RWPE1 (cell line): ENCODE measurements at regions not wholly inside any gene's neighbourhood (a gene's known extent, or its start where the extent isn't known, plus 50 kb on each side); places are given as distances from the start of the nearest gene placed in this dataset.

Source experiments
- CTCF ChIA-PET: fragments of 350-600 bp; sonication (Branson Sonifier 250); formaldehyde crosslinking; extraction: SDS; loops from one replicate; lab custom pipeline; 2021; lab: Yijun Ruan, JAX
- POLR2A ChIA-PET: fragments of 400-600 bp; formaldehyde crosslinking; extraction: SDS; loops from one replicate; lab custom pipeline; 2020; ENCODE audit warnings: antibody characterized with exemption; ENCODE audit not compliant: low non-redundant PET; lab: Yijun Ruan, JAX
- DNase-seq: peaks from one replicate; pipeline ENCODE4 v3.0.0; 2012; ENCODE audit warnings: low spot score
- H3K27ac ChIP-seq: fragments of 450-650 bp; 2 replicates; pipeline ENCODE4 v1.5.1; 2017
- TF ChIP-seq, protein P1 (sequence below): fragments of 450-650 bp; conservative IDR thresholded peaks from 2 replicates; pipeline ENCODE4 v1.5.1; 2017; ENCODE audit warnings: low read depth, mild to moderate bottlenecking

DNA sequence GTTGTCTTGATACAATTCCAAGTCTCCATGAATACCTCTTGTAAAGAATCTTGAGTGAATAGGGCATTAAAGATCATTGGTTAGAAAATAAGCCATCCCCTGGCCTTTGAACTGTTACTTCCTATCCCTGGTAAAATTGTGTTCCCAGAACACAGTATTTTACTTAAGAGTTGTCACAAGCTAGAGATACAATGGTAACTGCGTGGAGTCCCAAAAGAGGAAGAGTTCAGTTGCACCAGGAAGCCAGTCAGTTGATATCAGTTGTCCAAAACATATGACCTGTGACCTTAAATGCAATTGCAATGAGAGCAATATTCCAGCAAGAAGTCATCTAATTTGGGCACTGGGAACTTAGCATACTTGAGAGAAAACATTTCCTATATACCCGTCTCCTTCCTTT lies 117.3 kb downstream of the NEDD1 start:
- TF ChIP-seq, protein P1, sequence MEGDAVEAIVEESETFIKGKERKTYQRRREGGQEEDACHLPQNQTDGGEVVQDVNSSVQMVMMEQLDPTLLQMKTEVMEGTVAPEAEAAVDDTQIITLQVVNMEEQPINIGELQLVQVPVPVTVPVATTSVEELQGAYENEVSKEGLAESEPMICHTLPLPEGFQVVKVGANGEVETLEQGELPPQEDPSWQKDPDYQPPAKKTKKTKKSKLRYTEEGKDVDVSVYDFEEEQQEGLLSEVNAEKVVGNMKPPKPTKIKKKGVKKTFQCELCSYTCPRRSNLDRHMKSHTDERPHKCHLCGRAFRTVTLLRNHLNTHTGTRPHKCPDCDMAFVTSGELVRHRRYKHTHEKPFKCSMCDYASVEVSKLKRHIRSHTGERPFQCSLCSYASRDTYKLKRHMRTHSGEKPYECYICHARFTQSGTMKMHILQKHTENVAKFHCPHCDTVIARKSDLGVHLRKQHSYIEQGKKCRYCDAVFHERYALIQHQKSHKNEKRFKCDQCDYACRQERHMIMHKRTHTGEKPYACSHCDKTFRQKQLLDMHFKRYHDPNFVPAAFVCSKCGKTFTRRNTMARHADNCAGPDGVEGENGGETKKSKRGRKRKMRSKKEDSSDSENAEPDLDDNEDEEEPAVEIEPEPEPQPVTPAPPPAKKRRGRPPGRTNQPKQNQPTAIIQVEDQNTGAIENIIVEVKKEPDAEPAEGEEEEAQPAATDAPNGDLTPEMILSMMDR, result no peak
- ChIA-PET CTCF (no interaction called here), POLR2A (no interaction called here)
- no peak overlapping the region for H3K27ac ChIP-seq
- no peak for DNase-seq

DNA sequence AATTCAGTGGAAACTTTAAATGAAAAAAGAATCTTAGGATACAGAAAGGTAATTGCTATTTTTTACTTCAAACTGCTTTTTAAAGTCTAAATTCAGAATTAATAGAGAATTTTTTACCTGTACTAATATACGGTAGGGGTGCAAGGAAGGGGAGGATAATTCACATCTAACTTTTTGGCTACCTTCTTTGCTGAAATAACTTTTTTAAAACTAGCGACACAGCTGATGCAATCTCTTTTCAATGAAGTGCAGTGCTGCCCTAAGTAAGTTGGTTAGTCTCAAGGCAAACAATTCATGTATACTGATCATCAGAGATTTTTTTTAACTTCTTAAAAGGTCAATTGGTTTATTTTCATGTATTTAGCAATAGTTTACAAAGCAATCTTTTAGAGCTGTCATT lies 119.8 kb downstream of the NEDD1 start:
- TF ChIP-seq, protein P1, result no peak
- POLR2A ChIA-PET, result no interaction called here
- no peak overlapping the region for H3K27ac ChIP-seq
- DNase-seq, result no peak
- CTCF ChIA-PET, result no interaction called here

DNA sequence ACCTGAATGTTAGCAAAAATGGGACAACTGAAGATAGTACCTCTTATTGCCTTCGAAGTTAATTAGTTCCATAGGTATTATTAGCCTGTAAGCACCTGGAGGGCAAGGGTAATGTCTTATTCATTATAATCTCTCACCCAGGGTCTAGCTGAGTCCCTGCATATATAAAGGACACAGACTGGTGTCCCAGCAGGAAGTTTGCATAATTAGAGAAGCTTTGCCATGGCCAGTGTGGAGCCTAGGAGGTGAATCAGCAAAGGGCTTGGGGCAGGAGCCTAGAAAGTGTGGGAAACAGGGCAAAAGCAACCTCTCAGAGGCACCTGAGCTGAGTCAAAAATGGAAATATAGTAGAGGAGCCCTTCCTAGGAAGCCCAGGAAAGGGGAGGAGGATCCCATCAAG lies 120.4 kb downstream of the NEDD1 start:
- H3K27ac ChIP-seq, result no peak overlapping the region
- ChIA-PET CTCF (no interaction called here), POLR2A (no interaction called here)

DNA sequence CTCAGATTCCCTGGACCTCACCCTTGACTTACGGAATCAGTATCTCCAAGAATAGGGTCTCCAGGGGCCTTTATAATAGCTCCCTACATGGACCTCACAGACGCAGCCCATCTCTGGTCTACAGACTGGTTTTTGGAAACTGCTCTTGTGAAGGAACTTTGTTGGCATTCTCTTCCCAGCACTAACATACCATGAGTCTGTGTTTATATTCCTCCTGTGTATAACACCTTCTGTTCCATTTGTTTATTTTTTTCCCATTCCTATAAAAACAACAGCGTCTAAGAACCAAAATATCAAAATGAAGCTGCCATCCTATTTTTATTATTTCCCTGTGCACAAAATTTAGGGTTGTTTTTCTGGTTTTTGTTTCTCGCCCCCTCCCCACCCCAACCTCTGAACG lies 131.1 kb downstream of the NEDD1 start:
- no peak overlapping the region for H3K27ac ChIP-seq
- DNase-seq, result no peak
- TF ChIP-seq, protein P1, result no peak
- ChIA-PET CTCF (interaction anchor here (0.6 kb wide), 1 partner anchor 767 kb away, joined by 3 read pairs; no protein-coding TSS in a partner anchor), POLR2A (no interaction called here)

More for the DNA sequence above, 120.4 kb downstream of the NEDD1 start:
- TF ChIP-seq, protein P1, result no peak
- no peak for DNase-seq

DNA sequence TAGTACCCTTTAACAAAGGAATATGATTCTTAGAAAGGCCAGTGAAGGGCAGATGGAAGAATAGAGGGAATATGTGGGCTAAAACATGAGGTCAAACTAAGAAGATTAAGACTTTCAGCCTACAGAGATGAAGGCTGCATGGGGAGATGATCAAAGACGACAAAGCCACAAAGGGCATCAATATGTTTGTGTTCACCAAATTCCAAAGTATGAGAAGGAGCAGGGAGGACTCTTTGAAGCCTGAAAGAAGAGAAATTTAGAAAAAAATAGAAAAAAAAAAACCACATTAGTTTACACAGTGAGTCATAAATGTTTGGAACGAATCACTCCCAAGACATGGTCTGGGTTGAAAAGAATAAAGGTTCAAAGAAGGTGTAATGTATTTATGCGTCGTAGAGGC lies 131.8 kb downstream of the NEDD1 start:
- ChIA-PET CTCF (interaction anchor here (0.6 kb wide), 1 partner anchor 766 kb away, joined by 3 read pairs; no protein-coding TSS in a partner anchor), POLR2A (no interaction called here)
- no peak for DNase-seq
- no peak overlapping the region for H3K27ac ChIP-seq
- TF ChIP-seq, protein P1, result no peak

DNA sequence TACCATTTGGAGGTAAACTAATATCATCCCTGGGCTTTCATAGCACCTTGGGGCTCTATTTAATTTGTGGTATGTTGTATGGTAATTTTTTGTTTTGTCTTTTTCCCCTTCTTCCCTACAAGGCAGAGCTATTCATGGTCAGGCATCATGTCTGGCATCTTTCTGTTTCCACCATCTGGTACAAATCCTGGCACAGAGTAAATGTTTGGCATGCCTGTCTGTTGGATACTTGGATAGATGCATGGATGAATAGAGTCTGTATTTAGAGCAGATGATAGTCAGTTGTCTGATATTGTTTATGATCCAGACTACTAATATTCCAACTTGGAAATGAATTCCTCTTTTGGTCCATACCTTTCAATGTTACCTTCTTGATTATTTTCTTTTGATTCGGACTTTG lies 139.8 kb downstream of the NEDD1 start:
- TF ChIP-seq, protein P1, result no peak
- ChIA-PET POLR2A (no interaction called here), CTCF (interaction anchor here (0.6 kb wide), 1 partner anchor 243 kb away, joined by 3 read pairs; no protein-coding TSS in a partner anchor)
- H3K27ac ChIP-seq, result no peak overlapping the region
- DNase-seq, result no peak
